ENCODE measurements at regions not wholly inside any gene's neighbourhood (a gene's known extent, or its start where the extent isn't known, plus 50 kb on each side); places are given as distances from the start of the nearest gene placed in this dataset.

DNA sequence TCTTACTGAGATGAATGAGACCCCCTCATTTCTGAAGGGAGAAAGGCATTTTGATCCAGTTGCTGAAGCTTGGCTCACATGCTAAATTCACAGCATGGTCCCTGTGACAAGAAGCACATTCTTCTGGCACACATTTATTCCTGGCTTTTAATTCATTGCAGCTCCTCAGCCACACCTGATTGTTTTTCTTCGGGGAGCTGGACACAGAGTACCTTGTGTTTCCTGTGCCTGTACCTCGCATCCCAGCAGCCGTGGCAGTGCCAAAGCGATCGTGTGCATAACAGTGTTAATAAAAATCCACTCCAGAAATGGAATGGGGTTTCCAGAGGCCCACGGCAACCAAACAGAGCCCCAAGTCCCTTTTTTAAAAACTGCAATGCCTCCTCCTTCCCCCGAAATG, 615.3 kb upstream of the MGMT start:
- Mint-ChIP-seq H3K9me3 (no peaks in the 10 kb centered on the region), H3K4me3 (ENCODE audit: low read depth) (no peak overlapping the region), H3K36me3 (ENCODE audit: low read depth) (no peaks in the 10 kb centered on the region), H3K27ac (no peak overlapping the region), H3K27me3 (ENCODE audit: low read depth) (no peaks in the 10 kb centered on the region), H3K4me1 (ENCODE audit: low read depth) (no peaks in the 10 kb centered on the region)
- intact Hi-C loops (cut with micrococcal nuclease), result no loop called here
- DNase-seq (ENCODE audit: low spot score), result no peak

GRCh38 chr10:128852449-128852848, 614.6 kb upstream of the MGMT start:
- H3K9me3 Mint-ChIP-seq, result no peaks in the 10 kb centered on the region
- H3K4me1 Mint-ChIP-seq (ENCODE audit: low read depth), result no peaks in the 10 kb centered on the region
- DNase-seq (ENCODE audit: low spot score), result no peak
- H3K27ac Mint-ChIP-seq, result no peak overlapping the region
- H3K27me3 Mint-ChIP-seq (ENCODE audit: low read depth), result no peaks in the 10 kb centered on the region
- H3K36me3 Mint-ChIP-seq (ENCODE audit: low read depth), result no peaks in the 10 kb centered on the region
- H3K4me3 Mint-ChIP-seq (ENCODE audit: low read depth), result no peak overlapping the region
- intact Hi-C loops (cut with micrococcal nuclease), result no loop called here

GRCh38 chr10:128852902-128853301, 614.1 kb upstream of the MGMT start:
- Mint-ChIP-seq H3K27me3 (ENCODE audit: low read depth) (no peaks in the 10 kb centered on the region), H3K4me3 (ENCODE audit: low read depth) (no peak overlapping the region), H3K36me3 (ENCODE audit: low read depth) (no peaks in the 10 kb centered on the region), H3K9me3 (no peaks in the 10 kb centered on the region), H3K4me1 (ENCODE audit: low read depth) (no peaks in the 10 kb centered on the region), H3K27ac (no peak overlapping the region)
- intact Hi-C loops (cut with micrococcal nuclease), result no loop called here
- DNase-seq (ENCODE audit: low spot score), result no peak

- Mint-ChIP-seq H3K9me3 (no peaks in the 10 kb centered on the region), H3K4me3 (ENCODE audit: low read depth) (no peak overlapping the region), H3K4me1 (ENCODE audit: low read depth) (no peaks in the 10 kb centered on the region), H3K27me3 (ENCODE audit: low read depth) (no peaks in the 10 kb centered on the region), H3K36me3 (ENCODE audit: low read depth) (no peaks in the 10 kb centered on the region), H3K27ac (no peak overlapping the region)
- intact Hi-C loops (cut with micrococcal nuclease), result no loop called here
- DNase-seq (ENCODE audit: low spot score), result no peak
These were observed 613.5 kb upstream of the MGMT start for GRCh38 chr10:128853537-128853936.

- H3K4me1 Mint-ChIP-seq (ENCODE audit: low read depth), result no peaks in the 10 kb centered on the region
- no peak for DNase-seq (ENCODE audit: low spot score)
- H3K27me3 Mint-ChIP-seq (ENCODE audit: low read depth), result no peaks in the 10 kb centered on the region
- H3K4me3 Mint-ChIP-seq (ENCODE audit: low read depth), result no peak overlapping the region
- H3K36me3 Mint-ChIP-seq (ENCODE audit: low read depth), result no peaks in the 10 kb centered on the region
- intact Hi-C loops (cut with micrococcal nuclease), result no loop called here
- no peaks in the 10 kb centered on the region for H3K9me3 Mint-ChIP-seq
- H3K27ac Mint-ChIP-seq, result no peak overlapping the region
These were observed 612.8 kb upstream of the MGMT start for GRCh38 chr10:128854204-128854603.

DNA sequence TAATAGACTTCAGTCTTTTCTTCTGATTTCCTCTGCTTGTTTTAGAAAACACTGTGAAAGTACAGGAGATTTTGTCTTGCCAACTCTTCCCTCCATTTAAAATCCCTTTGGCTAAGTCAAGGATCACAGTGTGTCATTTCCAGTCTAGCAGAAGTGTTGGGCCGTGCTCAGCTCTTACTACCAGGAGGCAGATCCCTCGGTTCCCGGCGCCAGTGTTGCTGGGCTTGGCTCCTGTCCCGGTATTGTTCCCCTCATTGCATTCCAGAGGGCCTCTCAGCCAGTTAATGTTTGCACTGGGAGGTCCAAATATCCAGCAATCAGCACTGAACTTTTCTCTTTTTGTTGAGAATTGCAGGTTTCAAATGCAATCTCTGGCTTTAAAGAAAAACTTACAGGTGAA, 612.1 kb upstream of the MGMT start:
- H3K4me1 Mint-ChIP-seq (ENCODE audit: low read depth), result no peaks in the 10 kb centered on the region
- H3K36me3 Mint-ChIP-seq (ENCODE audit: low read depth), result no peaks in the 10 kb centered on the region
- H3K4me3 Mint-ChIP-seq (ENCODE audit: low read depth), result no peak overlapping the region
- no peaks in the 10 kb centered on the region for H3K9me3 Mint-ChIP-seq
- intact Hi-C loops (cut with micrococcal nuclease), result no loop called here
- no peak overlapping the region for H3K27ac Mint-ChIP-seq
- no peak for DNase-seq (ENCODE audit: low spot score)
- no peaks in the 10 kb centered on the region for H3K27me3 Mint-ChIP-seq (ENCODE audit: low read depth)

GRCh38 chr10:128855618-128856428, 611.2 kb upstream of the MGMT start:
- Mint-ChIP-seq H3K27ac (no peak overlapping the region), H3K9me3 (no peaks in the 10 kb centered on the region), H3K4me1 (ENCODE audit: low read depth) (no peaks in the 10 kb centered on the region), H3K4me3 (ENCODE audit: low read depth) (no peak overlapping the region), H3K36me3 (ENCODE audit: low read depth) (no peaks in the 10 kb centered on the region), H3K27me3 (ENCODE audit: low read depth) (no peaks in the 10 kb centered on the region)
- intact Hi-C loops (cut with micrococcal nuclease), result no loop called here
- DNase-seq (ENCODE audit: low spot score), result no peak

DNA sequence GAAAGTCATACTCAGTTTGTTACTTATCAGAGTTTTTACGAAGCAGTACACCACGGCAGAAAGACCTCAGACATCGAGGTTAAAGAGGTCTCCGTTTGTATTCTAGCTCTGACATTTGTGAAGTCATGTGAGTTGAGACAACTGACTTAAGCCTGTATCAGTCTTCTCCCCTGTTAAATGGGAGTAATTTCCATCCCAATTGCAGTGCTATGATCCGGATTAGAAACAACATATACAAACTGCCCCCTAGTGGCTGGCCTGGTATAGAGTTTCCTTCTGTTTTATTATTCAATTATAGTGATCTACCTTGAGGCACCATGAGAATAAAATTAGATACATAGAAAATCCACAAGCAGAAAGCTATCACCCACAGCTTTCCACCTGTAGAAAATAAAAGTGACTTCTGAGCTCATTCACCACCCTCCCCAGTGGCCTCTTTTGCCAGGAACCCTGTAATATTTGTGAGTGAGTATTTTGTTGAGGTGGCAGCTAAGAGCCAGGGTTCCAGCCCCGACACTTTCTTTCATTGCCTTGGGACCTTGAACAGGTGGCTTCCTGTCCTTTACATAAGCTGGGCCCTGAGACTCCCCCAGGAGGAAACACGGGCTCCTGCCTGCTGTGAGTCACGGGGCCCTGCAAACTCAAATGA, 607.2 kb upstream of the MGMT start:
- no peak for DNase-seq (ENCODE audit: low spot score)
- intact Hi-C loops (cut with micrococcal nuclease), result no loop called here
- Mint-ChIP-seq H3K4me1 (ENCODE audit: low read depth) (no peaks in the 10 kb centered on the region), H3K4me3 (ENCODE audit: low read depth) (no peak overlapping the region), H3K27ac (no peak overlapping the region), H3K27me3 (ENCODE audit: low read depth) (no peaks in the 10 kb centered on the region), H3K9me3 (no peaks in the 10 kb centered on the region), H3K36me3 (ENCODE audit: low read depth) (no peaks in the 10 kb centered on the region)

DNA sequence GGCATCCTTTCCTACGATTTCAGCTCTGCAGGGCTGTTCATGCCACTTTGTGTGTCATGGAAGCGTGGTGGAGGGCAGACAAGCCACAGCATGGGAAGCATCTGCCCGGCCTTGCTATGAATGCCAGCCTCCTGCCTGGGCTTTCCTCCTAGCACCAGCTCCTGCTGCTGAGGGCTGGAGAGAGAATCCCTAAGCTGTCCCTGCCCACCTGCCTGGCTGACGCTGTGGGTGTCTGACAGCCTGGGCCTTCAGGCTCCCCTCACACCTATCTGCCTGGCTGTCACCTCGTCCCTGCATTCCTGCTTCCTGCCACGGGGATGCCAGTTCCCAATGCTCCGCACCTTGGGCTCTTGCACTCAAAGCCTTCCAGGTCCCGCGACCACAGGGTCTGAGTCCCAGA, 606.5 kb upstream of the MGMT start:
- Mint-ChIP-seq H3K9me3 (no peaks in the 10 kb centered on the region), H3K4me1 (ENCODE audit: low read depth) (no peaks in the 10 kb centered on the region), H3K4me3 (ENCODE audit: low read depth) (no peak overlapping the region), H3K27ac (no peak overlapping the region), H3K27me3 (ENCODE audit: low read depth) (no peaks in the 10 kb centered on the region), H3K36me3 (ENCODE audit: low read depth) (no peaks in the 10 kb centered on the region)
- DNase-seq (ENCODE audit: low spot score), result no peak
- intact Hi-C loops (cut with micrococcal nuclease), result no loop called here

GRCh38 chr10:128861018-128861901, 605.8 kb upstream of the MGMT start:
- Mint-ChIP-seq H3K4me3 (ENCODE audit: low read depth) (no peak overlapping the region), H3K36me3 (ENCODE audit: low read depth) (no peaks in the 10 kb centered on the region), H3K27ac (no peak overlapping the region), H3K4me1 (ENCODE audit: low read depth) (no peaks in the 10 kb centered on the region), H3K9me3 (no peaks in the 10 kb centered on the region), H3K27me3 (ENCODE audit: low read depth) (no peaks in the 10 kb centered on the region)
- intact Hi-C loops (cut with micrococcal nuclease), result no loop called here
- no peak for DNase-seq (ENCODE audit: low spot score)

GRCh38 chr10:128863411-128863810, 603.6 kb upstream of the MGMT start:
- H3K27ac Mint-ChIP-seq, result no peak overlapping the region
- no peaks in the 10 kb centered on the region for H3K36me3 Mint-ChIP-seq (ENCODE audit: low read depth)
- H3K4me1 Mint-ChIP-seq (ENCODE audit: low read depth), result no peaks in the 10 kb centered on the region
- H3K9me3 Mint-ChIP-seq, result no peaks in the 10 kb centered on the region
- DNase-seq (ENCODE audit: low spot score), result no peak
- intact Hi-C loops (cut with micrococcal nuclease), result no loop called here
- no peaks in the 10 kb centered on the region for H3K27me3 Mint-ChIP-seq (ENCODE audit: low read depth)
- no peak overlapping the region for H3K4me3 Mint-ChIP-seq (ENCODE audit: low read depth)

DNA sequence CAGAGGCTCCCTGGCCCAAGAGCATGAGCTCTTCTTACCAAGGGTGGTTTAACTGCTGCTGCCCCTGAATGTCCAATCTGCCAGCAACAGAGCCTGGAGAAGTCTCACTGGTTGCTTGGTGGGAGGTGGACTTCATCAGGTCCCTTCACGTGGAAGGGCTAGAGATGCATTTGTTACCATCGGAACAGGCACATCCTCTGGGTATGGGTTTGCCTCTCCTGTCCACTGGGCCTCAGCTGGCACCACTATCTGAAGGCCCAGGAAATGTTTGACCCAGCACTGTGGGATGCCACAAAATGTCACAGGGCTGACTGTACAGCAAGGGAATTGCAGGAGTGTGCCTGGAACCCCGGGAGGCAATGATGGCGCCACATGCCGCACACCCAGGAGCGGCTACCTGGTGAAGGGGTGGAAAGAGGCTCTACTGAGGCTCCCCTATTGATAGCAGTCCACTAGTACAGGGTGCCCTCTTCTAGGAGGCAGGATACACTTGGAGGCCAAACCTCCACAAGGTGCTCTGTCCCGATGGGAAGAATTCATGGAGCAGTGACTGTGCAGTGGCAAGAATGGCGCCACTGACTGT, 603.1 kb upstream of the MGMT start:
- DNase-seq (ENCODE audit: low spot score), result no peak

More for the DNA sequence above, 603.1 kb upstream of the MGMT start:
- Mint-ChIP-seq H3K36me3 (ENCODE audit: low read depth) (no peaks in the 10 kb centered on the region), H3K4me1 (ENCODE audit: low read depth) (no peaks in the 10 kb centered on the region), H3K4me3 (ENCODE audit: low read depth) (no peak overlapping the region), H3K9me3 (no peaks in the 10 kb centered on the region), H3K27ac (no peak overlapping the region), H3K27me3 (ENCODE audit: low read depth) (no peaks in the 10 kb centered on the region)
- intact Hi-C loops (cut with micrococcal nuclease), result no loop called here

Measured in activated T-helper 2 cell treated with anti-CD3 and anti-CD28 coated beads, Interferon-gamma antibody, Interleukin-2, Interleukin-4, amounts not matched to agents 10 μg/mL and 5 μg/mL and 100 μg/mL, durations not matched to agents 14 hours and 24 hours and 36 hours (primary cell).